AG09309 (cell line): ENCODE measurements at regions not wholly inside any gene's neighbourhood (a gene's known extent, or its start where the extent isn't known, plus 50 kb on each side); places are given as distances from the start of the nearest gene placed in this dataset.

ENCODE experiments used
- DNase-seq: peaks from one replicate; pipeline ENCODE4 v3.0.0-alpha.2; 2010; ENCODE audit warnings: low read depth
- H3K4me3 ChIP-seq: 2 replicates; pipeline ENCODE4 v1.5.1; 2011; ENCODE audit warnings: mild to moderate bottlenecking, low read depth, low read length, moderate library complexity; ENCODE audit not compliant: control insufficient read depth
- CTCF ChIP-seq: IDR thresholded peaks from 2 replicates; pipeline ENCODE4 v1.5.1; 2011; ENCODE audit warnings: mild to moderate bottlenecking, low read depth, low read length, inconsistent platforms; ENCODE audit not compliant: insufficient read depth, control insufficient read depth; ENCODE audit errors: missing control alignments

DNA sequence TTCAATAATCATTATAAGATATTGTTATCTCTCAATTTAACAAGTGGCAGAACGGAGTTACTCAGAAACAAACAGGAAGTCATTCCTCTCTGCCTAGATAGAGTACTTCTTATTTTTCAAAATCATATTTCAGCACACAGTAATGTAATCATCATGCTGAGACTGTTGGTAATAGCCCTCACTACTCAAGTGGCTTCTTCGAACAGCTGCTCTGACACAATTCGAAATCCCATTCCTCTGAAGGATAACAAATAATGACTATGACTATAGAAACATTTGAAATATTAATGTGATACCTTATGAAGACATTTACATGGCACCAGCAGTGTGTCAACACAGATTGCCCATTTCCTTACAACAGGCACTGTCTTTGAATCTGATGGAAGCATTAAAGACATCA, 1249.8 kb downstream of the NSUN3 start:
- no peak overlapping the region for H3K4me3 ChIP-seq
- no peak for DNase-seq
- TF ChIP-seq CTCF, result no peak

GRCh38 chr3:95319921-95320494, 1257.1 kb downstream of the NSUN3 start:
- no peak for DNase-seq

GRCh38 chr3:95327478-95327877, 1264.6 kb downstream of the NSUN3 start:
- DNase-seq, result no peak
- no peak overlapping the region for H3K4me3 ChIP-seq
- no peak for TF ChIP-seq CTCF

More at GRCh38 chr3:95319921-95320494, 1257.1 kb downstream of the NSUN3 start:
- TF ChIP-seq CTCF, result no peak
- H3K4me3 ChIP-seq, result no peak overlapping the region

- DNase-seq, result no peak
- no peak overlapping the region for H3K4me3 ChIP-seq
- no peak for TF ChIP-seq CTCF
Observed at GRCh38 chr3:95333826-95334225, 1271.0 kb downstream of the NSUN3 start.

DNA sequence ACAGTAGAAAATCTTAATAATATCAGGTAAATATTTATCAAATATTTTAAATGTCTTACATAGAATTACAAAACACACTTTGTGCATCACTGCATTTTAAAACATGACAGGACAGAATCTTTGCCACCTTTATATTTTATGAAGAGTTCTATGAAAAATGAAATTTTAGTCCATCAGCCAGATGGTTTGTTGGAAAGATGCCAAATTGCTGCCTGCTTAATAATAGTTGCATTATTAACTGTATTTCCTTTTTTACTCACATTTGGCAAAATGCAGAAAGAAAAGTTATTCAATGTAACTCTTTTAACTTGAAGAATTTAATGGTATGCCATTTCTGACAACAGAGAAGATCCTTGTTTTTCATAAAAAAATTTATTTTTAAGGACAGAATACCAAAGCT, 1271.6 kb downstream of the NSUN3 start:
- no peak for DNase-seq
- no peak for TF ChIP-seq CTCF
- no peak overlapping the region for H3K4me3 ChIP-seq

DNA sequence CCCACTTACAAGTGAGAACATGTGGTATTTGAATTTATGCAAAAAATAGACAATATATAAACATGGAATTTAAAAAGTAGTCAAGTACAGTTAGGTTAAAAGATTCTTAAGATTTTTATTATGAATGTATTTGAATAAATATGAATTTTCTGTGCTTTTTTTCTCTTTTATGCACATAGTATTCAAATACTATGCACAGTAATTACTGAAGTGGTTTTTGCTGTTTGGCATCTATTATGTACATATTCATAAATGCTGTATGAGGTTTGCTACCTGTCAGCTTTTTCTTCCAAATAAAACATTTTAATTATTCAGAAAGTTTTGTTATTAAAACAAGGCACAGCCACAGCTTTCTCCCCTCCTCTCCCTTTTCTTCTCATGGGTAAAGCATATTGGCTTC, 1272.7 kb downstream of the NSUN3 start:
- no peak for TF ChIP-seq CTCF
- no peak overlapping the region for H3K4me3 ChIP-seq
- no peak for DNase-seq

DNA sequence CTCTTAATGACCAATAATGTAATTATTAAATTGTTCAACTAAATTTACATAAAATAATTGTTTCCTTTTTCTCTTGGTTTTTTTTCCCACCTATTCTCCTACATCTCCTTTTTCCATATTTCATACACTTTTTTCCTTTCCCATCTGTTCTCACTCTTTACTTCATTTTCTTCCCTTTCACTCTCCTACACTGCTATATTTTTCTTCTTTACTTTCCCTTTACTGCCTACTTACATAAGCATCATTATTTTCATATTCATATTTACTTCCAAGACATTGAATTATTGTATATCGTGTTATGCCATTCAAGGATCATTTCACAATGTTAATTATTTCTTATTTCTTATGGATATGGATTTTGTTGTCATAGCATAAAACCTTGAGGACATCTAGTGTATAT, 1275.6 kb downstream of the NSUN3 start:
- no peak overlapping the region for H3K4me3 ChIP-seq
- no peak for DNase-seq
- TF ChIP-seq CTCF, result no peak
